ENCODE measurements at regions not wholly inside any gene's neighbourhood (a gene's known extent, or its start where the extent isn't known, plus 50 kb on each side); places are given as distances from the start of the nearest gene placed in this dataset.
A peak's percentile ranks its signal among the peaks of the same experiment; 100 is the strongest.

GRCh38 chr4:57691370-57691769 is 581.2 kb upstream of the IGFBP7 start:
- no peaks in the 10 kb centered on the region for H3K4me1 Mint-ChIP-seq
- peaks cover 11% of the 10 kb centered on the region for H3K9me3 Mint-ChIP-seq
- DNase-seq = no peak
- H3K27me3 Mint-ChIP-seq (ENCODE audit: low read depth, poor library complexity) = peaks cover 5% of the 10 kb centered on the region
- no peaks in the 10 kb centered on the region for H3K36me3 Mint-ChIP-seq (ENCODE audit: low read depth)
- no peak overlapping the region for H3K27ac Mint-ChIP-seq
- H3K4me3 Mint-ChIP-seq = no peak overlapping the region
- TF ChIP-seq, protein P1, sequence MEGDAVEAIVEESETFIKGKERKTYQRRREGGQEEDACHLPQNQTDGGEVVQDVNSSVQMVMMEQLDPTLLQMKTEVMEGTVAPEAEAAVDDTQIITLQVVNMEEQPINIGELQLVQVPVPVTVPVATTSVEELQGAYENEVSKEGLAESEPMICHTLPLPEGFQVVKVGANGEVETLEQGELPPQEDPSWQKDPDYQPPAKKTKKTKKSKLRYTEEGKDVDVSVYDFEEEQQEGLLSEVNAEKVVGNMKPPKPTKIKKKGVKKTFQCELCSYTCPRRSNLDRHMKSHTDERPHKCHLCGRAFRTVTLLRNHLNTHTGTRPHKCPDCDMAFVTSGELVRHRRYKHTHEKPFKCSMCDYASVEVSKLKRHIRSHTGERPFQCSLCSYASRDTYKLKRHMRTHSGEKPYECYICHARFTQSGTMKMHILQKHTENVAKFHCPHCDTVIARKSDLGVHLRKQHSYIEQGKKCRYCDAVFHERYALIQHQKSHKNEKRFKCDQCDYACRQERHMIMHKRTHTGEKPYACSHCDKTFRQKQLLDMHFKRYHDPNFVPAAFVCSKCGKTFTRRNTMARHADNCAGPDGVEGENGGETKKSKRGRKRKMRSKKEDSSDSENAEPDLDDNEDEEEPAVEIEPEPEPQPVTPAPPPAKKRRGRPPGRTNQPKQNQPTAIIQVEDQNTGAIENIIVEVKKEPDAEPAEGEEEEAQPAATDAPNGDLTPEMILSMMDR (IDR thresholded peaks at IDR 0.05) = no peak

DNA sequence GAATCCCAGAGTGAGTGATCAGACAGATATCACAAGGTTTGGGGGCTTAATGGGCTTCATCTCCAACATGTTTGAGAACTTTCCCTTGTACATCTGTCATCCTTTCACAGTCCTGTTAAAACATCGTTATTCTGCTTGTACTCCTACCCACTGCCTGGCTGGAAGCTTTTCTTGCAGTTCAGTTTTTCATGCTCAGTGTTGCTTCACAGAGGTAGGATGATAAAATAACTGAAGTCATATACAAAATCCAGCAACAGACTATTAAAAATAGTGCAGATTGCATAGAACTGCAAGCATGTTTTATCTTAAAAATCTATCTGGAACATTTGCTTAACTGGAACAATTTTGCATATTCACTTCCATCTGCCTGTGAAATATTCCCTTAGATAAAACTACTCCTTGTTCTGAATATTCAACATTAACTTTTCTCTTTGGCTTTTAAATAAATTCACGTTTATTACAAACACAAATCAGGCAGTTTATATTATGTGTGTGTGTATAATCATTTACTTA is 579.6 kb upstream of the IGFBP7 start:
- H3K36me3 Mint-ChIP-seq (ENCODE audit: low read depth) = no peaks in the 10 kb centered on the region
- H3K4me3 Mint-ChIP-seq = no peak overlapping the region
- H3K4me1 Mint-ChIP-seq = no peaks in the 10 kb centered on the region
- no peak for DNase-seq
- TF ChIP-seq, protein P1 (IDR thresholded peaks at IDR 0.05) = no peak
- peaks cover 11% of the 10 kb centered on the region for H3K9me3 Mint-ChIP-seq
- H3K27ac Mint-ChIP-seq = no peak overlapping the region
- peaks cover 8% of the 10 kb centered on the region for H3K27me3 Mint-ChIP-seq (ENCODE audit: low read depth, poor library complexity)

- no peak overlapping the region for H3K27ac Mint-ChIP-seq
- H3K4me1 Mint-ChIP-seq = peaks cover 8% of the 10 kb centered on the region
- peaks cover 3% of the 10 kb centered on the region for H3K27me3 Mint-ChIP-seq (ENCODE audit: low read depth, poor library complexity)
- peaks cover 4% of the 10 kb centered on the region for H3K9me3 Mint-ChIP-seq
- no peaks in the 10 kb centered on the region for H3K36me3 Mint-ChIP-seq (ENCODE audit: low read depth)
- no peak for DNase-seq
- TF ChIP-seq, protein P1 (IDR thresholded peaks at IDR 0.05) = no peak
- H3K4me3 Mint-ChIP-seq = no peak overlapping the region
Observed at GRCh38 chr4:57682275-57682674, 572.1 kb upstream of the IGFBP7 start.

DNA sequence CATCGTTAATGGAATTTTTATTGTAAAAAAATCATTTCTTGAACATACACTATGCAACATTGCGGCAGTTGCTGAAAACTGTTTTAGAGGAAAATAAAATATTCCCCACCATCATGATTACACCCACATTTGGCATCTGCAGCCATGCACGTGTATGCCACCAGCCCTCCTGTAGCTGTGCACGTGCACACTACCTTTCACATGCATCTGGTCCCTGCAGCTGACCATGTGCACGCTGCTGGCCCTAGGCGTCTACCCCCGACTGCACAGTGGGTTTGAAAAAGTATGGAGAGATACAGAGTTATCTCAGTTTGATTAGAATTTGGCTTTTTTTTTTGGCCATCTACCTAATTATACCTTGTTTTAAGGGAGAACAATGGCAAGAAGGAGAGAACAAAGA is 569.8 kb upstream of the IGFBP7 start:
- no peaks in the 10 kb centered on the region for H3K27me3 Mint-ChIP-seq (ENCODE audit: low read depth, poor library complexity)
- H3K4me1 Mint-ChIP-seq = peaks cover 15% of the 10 kb centered on the region
- H3K9me3 Mint-ChIP-seq = peaks cover 13% of the 10 kb centered on the region
- no peak for DNase-seq
- H3K36me3 Mint-ChIP-seq (ENCODE audit: low read depth) = no peaks in the 10 kb centered on the region
- TF ChIP-seq, protein P1 (IDR thresholded peaks at IDR 0.05) = no peak
- no peak overlapping the region for H3K27ac Mint-ChIP-seq
- no peak overlapping the region for H3K4me3 Mint-ChIP-seq

DNA sequence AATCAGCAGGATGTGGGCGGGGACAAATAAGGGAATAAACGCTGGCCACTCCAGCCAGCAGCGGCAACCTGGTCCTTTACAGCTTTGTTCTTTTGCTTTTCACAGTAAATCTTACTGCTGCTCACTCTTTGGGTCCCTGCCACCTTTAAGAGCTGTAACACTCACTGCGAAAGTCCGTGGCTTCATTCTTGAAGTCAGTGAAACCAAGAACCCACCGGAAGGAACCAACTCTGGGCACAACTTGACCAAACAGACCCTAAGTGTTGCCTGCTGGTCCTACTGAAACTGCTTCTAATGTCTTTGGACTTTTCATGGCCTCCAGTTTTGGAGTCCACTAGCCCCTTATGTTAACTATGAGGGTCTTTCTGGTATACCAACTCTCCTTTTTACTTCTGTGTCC is 566.2 kb upstream of the IGFBP7 start:
- Mint-ChIP-seq H3K4me3 (no peak overlapping the region), H3K4me1 (peaks cover 46% of the 10 kb centered on the region), H3K36me3 (ENCODE audit: low read depth) (no peaks in the 10 kb centered on the region), H3K9me3 (peaks cover 13% of the 10 kb centered on the region), H3K27ac (peak overlapping the region; percentile 74), H3K27me3 (ENCODE audit: low read depth, poor library complexity) (peaks cover 3% of the 10 kb centered on the region)
- TF ChIP-seq, protein P1 (IDR thresholded peaks at IDR 0.05) = no peak
- DNase-seq = no peak

DNA sequence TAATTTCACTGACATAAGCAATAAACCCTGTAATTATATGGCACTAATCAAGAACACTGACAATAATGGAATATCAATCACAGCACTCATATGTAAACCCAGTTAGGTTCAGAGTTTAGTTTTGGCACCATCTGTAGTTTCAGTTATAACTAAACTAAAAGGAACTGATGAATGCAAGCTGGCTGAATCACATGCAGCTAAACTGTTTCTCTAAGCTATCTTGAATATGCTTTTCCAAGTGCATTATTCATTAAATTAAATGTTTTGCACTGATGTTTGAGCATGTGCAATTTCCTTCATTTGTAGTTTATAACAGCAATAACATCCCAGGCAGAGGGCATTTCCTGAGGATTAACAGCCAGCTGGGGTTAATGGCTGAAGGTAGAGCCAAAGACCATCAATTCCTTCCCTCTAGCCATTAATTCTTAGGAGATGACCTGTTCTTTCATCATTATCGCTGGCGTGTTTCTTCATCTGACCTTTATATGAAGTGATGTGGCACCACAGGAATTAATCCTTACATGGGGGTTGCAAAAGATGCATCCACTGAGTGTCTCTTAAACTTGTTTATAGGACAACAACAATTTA is 562.8 kb upstream of the IGFBP7 start:
- H3K27ac Mint-ChIP-seq = no peak overlapping the region
- no peak overlapping the region for H3K4me3 Mint-ChIP-seq
- DNase-seq = no peak
- TF ChIP-seq, protein P1 (IDR thresholded peaks at IDR 0.05) = no peak
- H3K4me1 Mint-ChIP-seq = peaks cover 57% of the 10 kb centered on the region
- H3K36me3 Mint-ChIP-seq (ENCODE audit: low read depth) = no peaks in the 10 kb centered on the region
- H3K9me3 Mint-ChIP-seq = peaks cover 13% of the 10 kb centered on the region
- H3K27me3 Mint-ChIP-seq (ENCODE audit: low read depth, poor library complexity) = peaks cover 3% of the 10 kb centered on the region
